ENCODE measurements at regions not wholly inside any gene's neighbourhood (a gene's known extent, or its start where the extent isn't known, plus 50 kb on each side); places are given as distances from the start of the nearest gene placed in this dataset.

DNA sequence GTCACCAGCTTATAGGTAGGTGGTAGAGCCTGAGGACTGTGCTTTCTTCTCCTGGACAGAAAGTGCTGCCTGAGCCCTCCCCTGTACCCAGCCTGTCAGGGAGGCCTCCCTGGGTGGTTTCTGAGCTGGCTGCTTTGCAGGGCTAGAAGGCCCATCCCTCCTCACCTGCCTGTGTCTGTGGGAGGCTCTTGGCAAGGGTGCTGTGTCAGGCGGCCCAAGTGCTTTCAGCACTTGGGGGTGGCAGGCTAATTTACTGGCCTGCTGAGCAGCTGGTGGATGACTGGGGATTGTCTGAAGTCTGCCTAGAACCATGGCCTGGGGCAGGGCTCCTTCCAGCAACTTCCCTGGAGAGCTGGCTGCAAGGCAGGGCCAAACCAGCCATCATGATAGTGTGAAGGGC lies 139.0 kb upstream of the NAV2 start:
- Mint-ChIP-seq H3K4me1 (ENCODE audit: low read depth) (peaks cover 25% of the 10 kb centered on the region), H3K4me3 (ENCODE audit: unreplicated experiment) (no peak overlapping the region), H3K9me3 (ENCODE audit: low read depth) (peaks cover 12% of the 10 kb centered on the region), H3K27ac (ENCODE audit: unreplicated experiment) (no peak overlapping the region), H3K27me3 (ENCODE audit: low read depth) (peaks cover 1% of the 10 kb centered on the region), H3K36me3 (ENCODE audit: low read depth) (peaks cover 3% of the 10 kb centered on the region)
- TF ChIP-seq, protein P1, sequence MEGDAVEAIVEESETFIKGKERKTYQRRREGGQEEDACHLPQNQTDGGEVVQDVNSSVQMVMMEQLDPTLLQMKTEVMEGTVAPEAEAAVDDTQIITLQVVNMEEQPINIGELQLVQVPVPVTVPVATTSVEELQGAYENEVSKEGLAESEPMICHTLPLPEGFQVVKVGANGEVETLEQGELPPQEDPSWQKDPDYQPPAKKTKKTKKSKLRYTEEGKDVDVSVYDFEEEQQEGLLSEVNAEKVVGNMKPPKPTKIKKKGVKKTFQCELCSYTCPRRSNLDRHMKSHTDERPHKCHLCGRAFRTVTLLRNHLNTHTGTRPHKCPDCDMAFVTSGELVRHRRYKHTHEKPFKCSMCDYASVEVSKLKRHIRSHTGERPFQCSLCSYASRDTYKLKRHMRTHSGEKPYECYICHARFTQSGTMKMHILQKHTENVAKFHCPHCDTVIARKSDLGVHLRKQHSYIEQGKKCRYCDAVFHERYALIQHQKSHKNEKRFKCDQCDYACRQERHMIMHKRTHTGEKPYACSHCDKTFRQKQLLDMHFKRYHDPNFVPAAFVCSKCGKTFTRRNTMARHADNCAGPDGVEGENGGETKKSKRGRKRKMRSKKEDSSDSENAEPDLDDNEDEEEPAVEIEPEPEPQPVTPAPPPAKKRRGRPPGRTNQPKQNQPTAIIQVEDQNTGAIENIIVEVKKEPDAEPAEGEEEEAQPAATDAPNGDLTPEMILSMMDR (IDR thresholded peaks at IDR 0.05), result no peak
- no peak for DNase-seq (ENCODE audit: low spot score)

DNA sequence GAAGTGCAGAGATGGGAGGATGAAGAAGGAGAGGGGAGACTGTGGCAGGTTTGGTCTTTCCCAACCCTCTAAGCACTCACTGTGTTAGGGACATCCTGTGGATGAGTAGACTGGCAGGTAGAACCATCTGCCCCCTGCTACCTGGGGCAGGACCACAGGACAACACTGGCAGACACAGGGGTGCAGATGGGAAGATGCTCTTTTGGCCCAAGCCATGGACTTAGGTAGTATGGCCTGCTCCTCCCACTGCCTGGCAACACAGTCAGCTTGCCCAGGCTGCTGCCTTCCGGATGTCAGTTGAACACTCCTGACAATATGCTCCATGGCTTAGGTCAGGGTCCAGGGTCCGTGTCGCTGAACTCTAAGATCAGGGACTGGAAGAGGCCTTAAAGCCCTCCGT lies 140.7 kb upstream of the NAV2 start:
- peaks cover 12% of the 10 kb centered on the region for H3K9me3 Mint-ChIP-seq (ENCODE audit: low read depth)
- H3K27ac Mint-ChIP-seq (ENCODE audit: unreplicated experiment), result no peak overlapping the region
- no peak for DNase-seq (ENCODE audit: low spot score)
- H3K4me1 Mint-ChIP-seq (ENCODE audit: low read depth), result peaks cover 8% of the 10 kb centered on the region
- H3K4me3 Mint-ChIP-seq (ENCODE audit: unreplicated experiment), result no peak overlapping the region
- TF ChIP-seq, protein P1 (IDR thresholded peaks at IDR 0.05), result no peak
- peaks cover 3% of the 10 kb centered on the region for H3K36me3 Mint-ChIP-seq (ENCODE audit: low read depth)
- H3K27me3 Mint-ChIP-seq (ENCODE audit: low read depth), result peaks cover 1% of the 10 kb centered on the region

GRCh38 chr11:19570889-19571288 lies 141.7 kb upstream of the NAV2 start:
- peaks cover 3% of the 10 kb centered on the region for H3K36me3 Mint-ChIP-seq (ENCODE audit: low read depth)
- H3K27me3 Mint-ChIP-seq (ENCODE audit: low read depth), result peaks cover 1% of the 10 kb centered on the region
- TF ChIP-seq, protein P1 (IDR thresholded peaks at IDR 0.05), result no peak
- no peak for DNase-seq (ENCODE audit: low spot score)
- H3K9me3 Mint-ChIP-seq (ENCODE audit: low read depth), result peaks cover 12% of the 10 kb centered on the region
- peaks cover under 1% of the 10 kb centered on the region for H3K4me1 Mint-ChIP-seq (ENCODE audit: low read depth)
- H3K4me3 Mint-ChIP-seq (ENCODE audit: unreplicated experiment), result no peak overlapping the region
- no peak overlapping the region for H3K27ac Mint-ChIP-seq (ENCODE audit: unreplicated experiment)

- H3K4me1 Mint-ChIP-seq (ENCODE audit: low read depth), result peaks cover 10% of the 10 kb centered on the region
- H3K36me3 Mint-ChIP-seq (ENCODE audit: low read depth), result peaks cover 3% of the 10 kb centered on the region
- peaks cover 2% of the 10 kb centered on the region for H3K27me3 Mint-ChIP-seq (ENCODE audit: low read depth)
- no peak overlapping the region for H3K4me3 Mint-ChIP-seq (ENCODE audit: unreplicated experiment)
- no peak for DNase-seq (ENCODE audit: low spot score)
- peaks cover 12% of the 10 kb centered on the region for H3K9me3 Mint-ChIP-seq (ENCODE audit: low read depth)
- no peak overlapping the region for H3K27ac Mint-ChIP-seq (ENCODE audit: unreplicated experiment)
- TF ChIP-seq, protein P1 (IDR thresholded peaks at IDR 0.05), result no peak
Observed at GRCh38 chr11:19567996-19568395, 144.6 kb upstream of the NAV2 start.

- H3K4me3 Mint-ChIP-seq (ENCODE audit: unreplicated experiment), result no peak overlapping the region
- H3K27me3 Mint-ChIP-seq (ENCODE audit: low read depth), result peaks cover 2% of the 10 kb centered on the region
- TF ChIP-seq, protein P1 (IDR thresholded peaks at IDR 0.05), result no peak
- peaks cover 3% of the 10 kb centered on the region for H3K36me3 Mint-ChIP-seq (ENCODE audit: low read depth)
- peaks cover 10% of the 10 kb centered on the region for H3K4me1 Mint-ChIP-seq (ENCODE audit: low read depth)
- DNase-seq (ENCODE audit: low spot score), result no peak
- H3K9me3 Mint-ChIP-seq (ENCODE audit: low read depth), result peaks cover 11% of the 10 kb centered on the region
- H3K27ac Mint-ChIP-seq (ENCODE audit: unreplicated experiment), result no peak overlapping the region
Observed at GRCh38 chr11:19566583-19567379, 145.9 kb upstream of the NAV2 start.

All from chondrocyte (in vitro differentiated cells).